H1 (cell line): ENCODE measurements at regions not wholly inside any gene's neighbourhood (a gene's known extent, or its start where the extent isn't known, plus 50 kb on each side); places are given as distances from the start of the nearest gene placed in this dataset.

Experiments
- CTCF ChIA-PET: fragments of 300-600 bp; sonication (Branson Sonifier 250); formaldehyde crosslinking; loops from one replicate; lab custom pipeline; 2021; ENCODE audit not compliant: partially characterized antibody; lab: Charles Lee
- POLR2A ChIA-PET: fragments of 300-600 bp; sonication (Branson Sonifier 250); formaldehyde crosslinking; loops from one replicate; lab custom pipeline; 2021; ENCODE audit warnings: inconsistent platforms; ENCODE audit not compliant: partially characterized antibody; lab: Charles Lee
- DNase-seq, 2 experiments: peaks; one replicate each; pipeline versions ENCODE4 v3.0.0 to v3.0.0-alpha.2; 2010 to 2022; ENCODE audit warnings: low spot score in 2 of 2, low read depth in 1 of 2, mixed read lengths in 1 of 2
- FAIRE-seq: peaks from 2 replicates; lab custom pipeline; 2011; peaks lifted over from hg19 to GRCh38; lab: Jason Lieb, UNC
- H2AFZ ChIP-seq: 2 replicates; pipeline ENCODE4 v1.8.1; 2012; ENCODE audit warnings: low read length, inconsistent platforms
- H2AK5ac ChIP-seq: 2 replicates; pipeline ENCODE4 v1.6.1; 2013; ENCODE audit warnings: low read depth, low read length
- H2BK120ac ChIP-seq: replicated peaks from 2 replicates; pipeline ENCODE3; 2013; ENCODE audit warnings: low read depth, low read length, inconsistent platforms
- H2BK12ac ChIP-seq: 2 replicates; pipeline ENCODE4 v1.6.1; 2013; ENCODE audit warnings: low read depth, low read length
- H2BK15ac ChIP-seq: 2 replicates; pipeline ENCODE4 v1.6.1; 2013; ENCODE audit warnings: low read length
- H2BK20ac ChIP-seq: 2 replicates; pipeline ENCODE4 v1.6.1; 2013; ENCODE audit warnings: low read length
- H2BK5ac ChIP-seq: 2 replicates; pipeline ENCODE4 v1.6.1; 2013; ENCODE audit warnings: low read depth, low read length
- H3K14ac ChIP-seq: 2 replicates; pipeline ENCODE4 v1.6.1; 2013; ENCODE audit warnings: inconsistent platforms; ENCODE audit not compliant: insufficient read length
- H3K18ac ChIP-seq: 2 replicates; pipeline ENCODE4 v1.6.1; 2013; ENCODE audit warnings: low read length; ENCODE audit errors: extremely low read depth
- H3K23ac ChIP-seq: 2 replicates; pipeline ENCODE4 v1.6.1; 2013; ENCODE audit warnings: inconsistent platforms; ENCODE audit not compliant: insufficient read length
- H3K23me2 ChIP-seq: 2 replicates; pipeline ENCODE4 v1.6.1; 2013; ENCODE audit warnings: low read depth, low read length
- H3K27ac ChIP-seq: 2 replicates; pipeline ENCODE4 v1.6.1; 2011; ENCODE audit warnings: low read depth, low read length, inconsistent platforms
- H3K27me3 ChIP-seq, 4 experiments: replicated peaks in 1 of 4; 1 replicate in 1 of 4; 2 replicates in 3 of 4; pipeline versions ENCODE4 v1.6.1 to v1.8.1; 2011 to 2013; ENCODE audit warnings: low read length in 3 of 4, mild to moderate bottlenecking in 3 of 4, inconsistent platforms in 2 of 4, mixed read lengths in 2 of 4, moderate library complexity in 1 of 4; ENCODE audit not compliant: control insufficient read depth in 3 of 4, insufficient read depth in 3 of 4; ENCODE audit errors: extremely low read depth in 1 of 4
- H3K36me3 ChIP-seq, 4 experiments: 2 replicates each; pipeline versions ENCODE4 v1.6.1 to v1.8.1; 2011 to 2013; ENCODE audit warnings: mild to moderate bottlenecking in 4 of 4, low read length in 3 of 4, moderate library complexity in 2 of 4, control low read depth in 1 of 4, inconsistent platforms in 1 of 4; ENCODE audit not compliant: insufficient read depth in 4 of 4, control insufficient read depth in 2 of 4
- H3K4ac ChIP-seq: replicated peaks from 2 replicates; pipeline ENCODE3; 2013; ENCODE audit warnings: low read length, low read depth, mixed read lengths, inconsistent platforms; ENCODE audit not compliant: insufficient read length
- H3K4me1 ChIP-seq, 4 experiments: replicated peaks in 1 of 4; 1 replicate in 1 of 4; 2 replicates in 3 of 4; pipeline versions ENCODE4 v1.6.1 to v1.8.1; 2011 to 2013; ENCODE audit warnings: low read length in 3 of 4, inconsistent platforms in 2 of 4, mixed read lengths in 1 of 4; ENCODE audit not compliant: insufficient read depth in 4 of 4, control insufficient read depth in 3 of 4
- H3K4me2 ChIP-seq, 2 experiments: 2 replicates each; pipeline versions ENCODE4 v1.6.1 to v1.8.1; 2011 to 2013; ENCODE audit warnings: low read depth in 2 of 2, low read length in 2 of 2, control low read depth in 1 of 2, inconsistent platforms in 1 of 2, mild to moderate bottlenecking in 1 of 2; ENCODE audit not compliant: insufficient read depth in 1 of 2
- H3K4me3 ChIP-seq, 4 experiments: fragments of 200-600, 300-600 bp in 1 of 4; sonication (generic), shearing (Covaris generic), sonication (Bioruptor Twin) in 1 of 4; 2 replicates each; pipeline versions ENCODE4 v1.5.1 to v1.8.1; 2011 to 2016; ENCODE audit warnings: low read length in 4 of 4, low read depth in 3 of 4, control low read depth in 2 of 4, inconsistent platforms in 2 of 4, mild to moderate bottlenecking in 2 of 4, mixed read lengths in 1 of 4, moderate library complexity in 1 of 4; ENCODE audit not compliant: insufficient read depth in 2 of 4; ENCODE audit errors: extremely low read depth in 1 of 4
- H3K56ac ChIP-seq: replicated peaks from 2 replicates; pipeline ENCODE3; 2013; ENCODE audit warnings: low read depth, mild to moderate bottlenecking, mixed read lengths, low read length, inconsistent platforms; ENCODE audit not compliant: insufficient read length
- H3K79me1 ChIP-seq: 2 replicates; pipeline ENCODE4 v1.6.1; 2013; ENCODE audit warnings: low read depth, low read length, control low read depth
- H3K79me2 ChIP-seq, 2 experiments: 2 replicates each; pipeline versions ENCODE4 v1.6.1 to v1.8.1; 2012 to 2013; ENCODE audit warnings: low read length in 2 of 2, mild to moderate bottlenecking in 2 of 2, inconsistent platforms in 1 of 2; ENCODE audit not compliant: insufficient read depth in 2 of 2, control insufficient read depth in 1 of 2
- H3K9ac ChIP-seq, 4 experiments: replicated peaks in 1 of 4; 1 replicate in 1 of 4; 2 replicates in 3 of 4; pipeline versions ENCODE4 v1.6.1 to v1.8.1; 2011 to 2013; ENCODE audit warnings: low read depth in 3 of 4, low read length in 3 of 4, control low read depth in 2 of 4, mild to moderate bottlenecking in 2 of 4, moderate library complexity in 2 of 4, inconsistent platforms in 1 of 4; ENCODE audit errors: extremely low read depth in 1 of 4
- H3K9me3 ChIP-seq, 2 experiments: 2 replicates each; pipeline versions ENCODE4 v1.6.1 to v1.8.1; 2012 to 2013; ENCODE audit warnings: mild to moderate bottlenecking in 2 of 2, moderate library complexity in 2 of 2, control low read depth in 1 of 2, inconsistent platforms in 1 of 2, low read depth in 1 of 2, low read length in 1 of 2, mixed read lengths in 1 of 2; ENCODE audit not compliant: insufficient read depth in 2 of 2
- H4K20me1 ChIP-seq, 2 experiments: replicated peaks in 1 of 2; 2 replicates each; pipeline versions ENCODE3 to v1.8.1; 2011 to 2013; ENCODE audit warnings: inconsistent platforms in 2 of 2, low read length in 2 of 2, mild to moderate bottlenecking in 1 of 2; ENCODE audit not compliant: insufficient read depth in 2 of 2, control insufficient read depth in 1 of 2
- H4K5ac ChIP-seq: 2 replicates; pipeline ENCODE4 v1.6.1; 2013; ENCODE audit warnings: low read length, low read depth, mixed read lengths, inconsistent platforms; ENCODE audit not compliant: insufficient read length
- H4K8ac ChIP-seq: 2 replicates; pipeline ENCODE4 v1.8.0; 2013; ENCODE audit warnings: mild to moderate bottlenecking, moderate library complexity, low read length, inconsistent platforms; ENCODE audit not compliant: insufficient read depth; ENCODE audit errors: extremely low read depth
- H4K91ac ChIP-seq: replicated peaks from 2 replicates; pipeline ENCODE3; 2013; ENCODE audit warnings: low read length, mixed read lengths, inconsistent platforms; ENCODE audit not compliant: insufficient read length
- ATF2 ChIP-seq: IDR thresholded peaks from 2 replicates; pipeline ENCODE4 v1.6.1; 2012; ENCODE audit warnings: low read length, inconsistent platforms
- BACH1 ChIP-seq: IDR thresholded peaks from 2 replicates; pipeline ENCODE4 v1.6.1; 2012; ENCODE audit warnings: low read length, improper control_type of control experiment
- CREB1 ChIP-seq: IDR thresholded peaks from 2 replicates; pipeline ENCODE4 v1.6.1; 2012; ENCODE audit warnings: inconsistent platforms
- E2F6 ChIP-seq: IDR thresholded peaks from 2 replicates; pipeline ENCODE4 v1.6.1; 2012; ENCODE audit warnings: inconsistent platforms
- EZH2 ChIP-seq: fragments of 200-600 bp; sonication (generic); IDR thresholded peaks from 2 replicates; pipeline ENCODE4 v1.7.1; 2012; ENCODE audit warnings: low read depth, mild to moderate bottlenecking, moderate library complexity, low read length, inconsistent platforms; ENCODE audit not compliant: severe bottlenecking
- GTF2F1 ChIP-seq: IDR thresholded peaks from 2 replicates; pipeline ENCODE4 v1.6.1; 2012; ENCODE audit warnings: low read depth, low read length, improper control_type of control experiment, borderline replicate concordance
- KDM1A ChIP-seq: fragments of 200-600, 300-600 bp; sonication (generic); IDR thresholded peaks from 2 replicates; pipeline ENCODE4 v1.7.1; 2016; ENCODE audit warnings: mild to moderate bottlenecking, low read length, borderline replicate concordance
- MAFK ChIP-seq: IDR thresholded peaks from 2 replicates; pipeline ENCODE4 v1.6.1; 2012; ENCODE audit warnings: low read depth, mild to moderate bottlenecking, improper control_type of control experiment, low read length
- NRF1 ChIP-seq: IDR thresholded peaks from 2 replicates; pipeline ENCODE4 v1.6.1; 2011; ENCODE audit warnings: mild to moderate bottlenecking, low read depth, low read length, improper control_type of control experiment
- RXRA ChIP-seq: IDR thresholded peaks from 2 replicates; pipeline ENCODE4 v1.6.1; 2011; ENCODE audit warnings: low read depth, mild to moderate bottlenecking, low read length, moderate library complexity; ENCODE audit not compliant: insufficient read depth
- SAP30 ChIP-seq: fragments of 300-600 bp; sonication (generic); IDR thresholded peaks from 2 replicates; pipeline ENCODE4 v1.7.1; 2012; ENCODE audit warnings: low read length, moderate library complexity, mild to moderate bottlenecking, inconsistent platforms; ENCODE audit not compliant: insufficient read depth, insufficient replicate concordance
- TAF1 ChIP-seq: IDR thresholded peaks from 2 replicates; pipeline ENCODE4 v1.6.1; 2011; ENCODE audit warnings: mild to moderate bottlenecking, low read depth, low read length
- TBP ChIP-seq: IDR thresholded peaks from 2 replicates; pipeline ENCODE4 v1.6.1; 2011; ENCODE audit warnings: low read depth, low read length, improper control_type of control experiment
- WGBS, 2 experiments: shearing (Covaris generic) in 1 of 2; methylation state at CpG; one replicate each; pipeline versions ENCODE4 v1.1.6 to v1.1.7; 2013 to 2015; ENCODE audit warnings: low lambda C conversion rate in 2 of 2, mixed read lengths in 2 of 2, inconsistent platforms in 1 of 2, low coverage in 1 of 2, missing lambda C conversion rate in 1 of 2; ENCODE audit not compliant: insufficient replicate concordance in 2 of 2, insufficient coverage in 1 of 2, insufficient read length in 1 of 2; ENCODE audit errors: extremely low coverage in 1 of 2, missing lambda C conversion rate in 1 of 2; 5-methylcytosine and 5-hydroxymethylcytosine counted together

DNA sequence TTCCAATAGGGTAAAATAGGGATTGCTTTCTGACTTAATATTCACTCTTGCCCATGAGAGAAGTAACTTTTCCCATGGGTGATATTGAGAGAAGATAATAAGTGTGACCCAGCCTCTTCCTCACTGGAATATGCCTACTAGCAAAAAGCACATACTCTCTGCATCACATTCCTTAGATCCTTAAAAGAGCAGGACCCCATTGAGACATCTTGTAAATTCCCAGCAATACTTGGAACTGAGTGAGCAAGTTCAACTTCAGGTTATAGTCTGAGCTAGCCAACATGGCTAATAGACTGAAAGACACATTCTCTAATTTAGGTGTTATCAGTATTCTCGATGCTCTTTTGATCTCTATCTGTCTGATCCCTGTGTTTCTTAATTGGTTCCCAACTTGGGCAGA lies 1372.3 kb downstream of the STIM2 start:
- no peak overlapping the region for H3K4me3 ChIP-seq
- no peak overlapping the region for H3K56ac ChIP-seq
- H3K18ac ChIP-seq, result no peak overlapping the region
- H3K27me3 ChIP-seq, result no peaks in the 10 kb centered on the region
- no peak overlapping the region for H3K9ac ChIP-seq
- no peak overlapping the region for H2BK12ac ChIP-seq
- H3K79me1 ChIP-seq, result no peaks in the 10 kb centered on the region
- H4K91ac ChIP-seq, result no peak overlapping the region
- no peak for DNase-seq
- no peaks in the 10 kb centered on the region for H3K79me2 ChIP-seq
- no peak overlapping the region for H2AFZ ChIP-seq
- WGBS, 2 experiments, result 95% methylated on average over 1 of the region's 1 CpG; no CpG with 5 or more reads in 1 of the 2 experiments
- no peak for FAIRE-seq
- H3K4ac ChIP-seq, result no peak overlapping the region
- no peak overlapping the region for H3K27ac ChIP-seq
- H3K4me1 ChIP-seq, result peaks cover 0 to 3% (median 0%) of the 10 kb centered on the region in 4 experiments; a peak in 1 of 7 replicates
- no peak overlapping the region for H2BK5ac ChIP-seq
- H2BK15ac ChIP-seq, result no peak overlapping the region
- no peaks in the 10 kb centered on the region for H3K9me3 ChIP-seq
- POLR2A ChIA-PET, result no interaction called here
- H4K8ac ChIP-seq, result no peak overlapping the region
- H2BK20ac ChIP-seq, result no peak overlapping the region
- no peaks in the 10 kb centered on the region for H3K23me2 ChIP-seq
- CTCF ChIA-PET, result interaction anchor here (1.1 kb wide), 1 partner anchor 548 kb away, joined by 3 read pairs; no protein-coding TSS in a partner anchor
- H4K5ac ChIP-seq, result no peak overlapping the region
- H4K20me1 ChIP-seq, result no peaks in the 10 kb centered on the region
- no peak overlapping the region for H2BK120ac ChIP-seq
- no peak overlapping the region for H3K14ac ChIP-seq
- no peak overlapping the region for H2AK5ac ChIP-seq
- no peak overlapping the region for H3K23ac ChIP-seq
- no peaks in the 10 kb centered on the region for H3K36me3 ChIP-seq
- no peak overlapping the region for H3K4me2 ChIP-seq
- TF ChIP-seq KDM1A, result no peak
- TF ChIP-seq RXRA, result no peak
- no peak for TF ChIP-seq CREB1
- TF ChIP-seq TAF1, result no peak
- no peak for TF ChIP-seq SAP30
- TF ChIP-seq ATF2, result no peak
- TF ChIP-seq MAFK, result no peak
- TF ChIP-seq BACH1, result no peak
- no peak for TF ChIP-seq EZH2
- no peak for TF ChIP-seq GTF2F1
- no peak for TF ChIP-seq TBP
- no peak for TF ChIP-seq E2F6
- TF ChIP-seq NRF1, result no peak
